ENCODE measurements at regions not wholly inside any gene's neighbourhood (a gene's known extent, or its start where the extent isn't known, plus 50 kb on each side); places are given as distances from the start of the nearest gene placed in this dataset.

DNA sequence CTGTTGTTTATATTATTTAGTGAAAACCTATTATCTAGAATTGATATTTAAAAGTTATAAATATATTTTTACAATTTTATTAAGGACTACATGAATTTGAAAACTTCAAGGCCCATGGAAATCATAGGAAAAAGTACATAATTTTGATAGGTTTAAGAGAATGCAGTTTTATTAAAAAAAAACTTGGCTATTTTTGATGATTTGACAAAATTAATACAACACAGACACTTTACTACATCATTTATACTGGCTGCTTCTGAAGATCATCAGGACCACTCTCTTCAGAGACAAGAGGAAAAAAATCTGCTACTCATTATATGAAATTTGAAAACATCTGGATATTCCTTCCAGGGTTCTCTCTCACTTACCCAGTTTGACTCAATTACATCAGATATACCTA, 637.7 kb downstream of the BCKDHB start:
- no peak overlapping the region for H3K18ac ChIP-seq (ENCODE audit: low read length)
- no peak overlapping the region for H2BK5ac ChIP-seq (ENCODE audit: low read length)
- no peak overlapping the region for H4K91ac ChIP-seq (ENCODE audit: low read depth, low read length, poor library complexity)
- no peak overlapping the region for H2AFZ ChIP-seq (ENCODE audit: low read length)
- H2BK120ac ChIP-seq (ENCODE audit: low read depth, low read length), result no peak overlapping the region
- H2AK5ac ChIP-seq (ENCODE audit: low read depth, low read length), result no peak overlapping the region
- no peak for DNase-seq (ENCODE audit: low spot score)
- H3K14ac ChIP-seq (ENCODE audit: low read length), result no peak overlapping the region
- no peak overlapping the region for H2BK15ac ChIP-seq (ENCODE audit: low read length)
- H4K8ac ChIP-seq (ENCODE audit: low read depth, low read length), result no peak overlapping the region
- H3K4me1 ChIP-seq (ENCODE audit: control insufficient read depth in 2 of 2, insufficient read depth in 1 of 2, low read depth in 1 of 2, low read length in 2 of 2), result no peaks in the 10 kb centered on the region
- no peaks in the 10 kb centered on the region for H3K9me3 ChIP-seq (replicated peaks in 1 of 2; ENCODE audit: control insufficient read depth in 2 of 2, insufficient read depth in 1 of 2, low read depth in 1 of 2, low read length in 2 of 2)
- no peaks in the 10 kb centered on the region for H3K27me3 ChIP-seq (ENCODE audit: control insufficient read depth in 3 of 3, insufficient read depth in 3 of 3, low read depth in 1 of 3, low read length in 3 of 3)
- H3K27ac ChIP-seq (replicated peaks; ENCODE audit: low read length), result no peak overlapping the region
- H3K79me1 ChIP-seq (ENCODE audit: low read depth, low read length), result no peaks in the 10 kb centered on the region
- no peak overlapping the region for H3K4me2 ChIP-seq (ENCODE audit: insufficient read depth, low read length, poor library complexity, severe bottlenecking)
- H3K4me3 ChIP-seq (ENCODE audit: low read length in 2 of 2), result no peak overlapping the region
- H2BK12ac ChIP-seq (ENCODE audit: low read length), result no peak overlapping the region
- H3K4ac ChIP-seq (ENCODE audit: low read length), result no peak overlapping the region
- H3K23ac ChIP-seq (ENCODE audit: low read depth, low read length, poor library complexity), result no peak overlapping the region
- H3K9ac ChIP-seq (ENCODE audit: low read depth, low read length, poor library complexity), result no peak overlapping the region
- no peaks in the 10 kb centered on the region for H3K36me3 ChIP-seq (replicated peaks in 1 of 2; ENCODE audit: control insufficient read depth in 2 of 2, insufficient read depth in 2 of 2, low read length in 2 of 2)

DNA sequence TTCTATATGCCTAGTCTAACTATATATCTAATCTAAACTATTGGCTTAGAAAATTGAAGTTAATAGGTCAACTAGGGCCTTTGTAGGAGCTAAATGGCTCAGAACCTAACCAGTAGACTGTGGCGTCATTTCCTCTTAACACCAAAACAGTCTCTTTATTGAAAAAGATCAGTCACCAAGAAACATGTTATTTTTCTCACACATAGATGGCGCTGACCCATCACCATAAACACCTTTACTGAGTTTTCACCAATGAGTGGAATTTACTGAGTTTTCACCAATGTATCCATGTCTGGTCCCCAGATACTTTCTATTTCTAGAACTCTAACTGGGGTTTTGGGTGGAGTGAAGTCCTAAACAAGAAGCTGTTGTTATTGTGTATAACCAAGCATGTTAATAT, 636.0 kb downstream of the BCKDHB start:
- H3K9me3 ChIP-seq (replicated peaks in 1 of 2; ENCODE audit: control insufficient read depth in 2 of 2, insufficient read depth in 1 of 2, low read depth in 1 of 2, low read length in 2 of 2), result no peaks in the 10 kb centered on the region
- no peak overlapping the region for H3K14ac ChIP-seq (ENCODE audit: low read length)
- H3K4ac ChIP-seq (ENCODE audit: low read length), result no peak overlapping the region
- no peak overlapping the region for H2BK12ac ChIP-seq (ENCODE audit: low read length)
- no peak overlapping the region for H2AFZ ChIP-seq (ENCODE audit: low read length)
- H3K9ac ChIP-seq (ENCODE audit: low read depth, low read length, poor library complexity), result no peak overlapping the region
- H3K4me2 ChIP-seq (ENCODE audit: insufficient read depth, low read length, poor library complexity, severe bottlenecking), result no peak overlapping the region
- no peak overlapping the region for H3K4me3 ChIP-seq (ENCODE audit: low read length in 2 of 2)
- H3K18ac ChIP-seq (ENCODE audit: low read length), result no peak overlapping the region
- WGBS, 2 donors (ENCODE audit: extremely low coverage in 2 of 2, insufficient read length in 2 of 2, insufficient replicate concordance in 1 of 2), result no CpG with 5 or more reads among the region's 2 CpGs
- H2AK5ac ChIP-seq (ENCODE audit: low read depth, low read length), result no peak overlapping the region
- DNase-seq (ENCODE audit: low spot score), result no peak
- no peak overlapping the region for H4K91ac ChIP-seq (ENCODE audit: low read depth, low read length, poor library complexity)
- no peak overlapping the region for H2BK15ac ChIP-seq (ENCODE audit: low read length)
- no peak overlapping the region for H3K23ac ChIP-seq (ENCODE audit: low read depth, low read length, poor library complexity)
- H2BK120ac ChIP-seq (ENCODE audit: low read depth, low read length), result no peak overlapping the region
- no peaks in the 10 kb centered on the region for H3K27me3 ChIP-seq (ENCODE audit: control insufficient read depth in 3 of 3, insufficient read depth in 3 of 3, low read depth in 1 of 3, low read length in 3 of 3)
- no peaks in the 10 kb centered on the region for H3K79me1 ChIP-seq (ENCODE audit: low read depth, low read length)
- H2BK5ac ChIP-seq (ENCODE audit: low read length), result no peak overlapping the region
- H3K36me3 ChIP-seq (replicated peaks in 1 of 2; ENCODE audit: control insufficient read depth in 2 of 2, insufficient read depth in 2 of 2, low read length in 2 of 2), result no peaks in the 10 kb centered on the region
- H3K4me1 ChIP-seq (ENCODE audit: control insufficient read depth in 2 of 2, insufficient read depth in 1 of 2, low read depth in 1 of 2, low read length in 2 of 2), result no peaks in the 10 kb centered on the region
- no peak overlapping the region for H3K27ac ChIP-seq (replicated peaks; ENCODE audit: low read length)
- no peak overlapping the region for H4K8ac ChIP-seq (ENCODE audit: low read depth, low read length)

DNA sequence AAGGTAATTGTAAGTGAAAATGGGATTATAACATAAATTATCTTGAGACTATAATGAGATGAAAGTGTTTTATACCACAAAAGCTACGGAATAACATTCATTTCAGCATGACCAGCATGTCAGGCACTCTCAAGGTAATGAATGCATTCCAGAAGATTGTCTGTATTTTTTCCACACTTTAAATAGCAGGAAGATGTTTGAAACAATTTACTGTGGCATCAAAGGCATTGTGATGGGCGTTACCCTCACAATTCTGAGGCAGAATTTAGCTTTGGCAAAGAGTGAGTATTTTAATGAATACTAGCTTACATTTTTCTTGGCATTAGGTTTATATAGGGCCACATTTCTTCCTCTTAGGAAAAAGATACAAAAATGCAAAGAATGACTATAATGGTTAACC, 627.2 kb downstream of the BCKDHB start:
- Histone ChIP-seq H2BK120ac (ENCODE audit: low read depth, low read length) (no peak overlapping the region), H3K4ac (ENCODE audit: low read length) (no peak overlapping the region), H2BK5ac (ENCODE audit: low read length) (no peak overlapping the region), H3K23ac (ENCODE audit: low read depth, low read length, poor library complexity) (no peak overlapping the region), H3K4me3 (ENCODE audit: low read length in 2 of 2) (no peak overlapping the region), H2BK15ac (ENCODE audit: low read length) (no peak overlapping the region), H3K27ac (replicated peaks; ENCODE audit: low read length) (no peak overlapping the region), H4K8ac (ENCODE audit: low read depth, low read length) (no peak overlapping the region), H3K14ac (ENCODE audit: low read length) (no peak overlapping the region), H4K91ac (ENCODE audit: low read depth, low read length, poor library complexity) (no peak overlapping the region), H3K4me2 (ENCODE audit: insufficient read depth, low read length, poor library complexity, severe bottlenecking) (no peak overlapping the region), H2AK5ac (ENCODE audit: low read depth, low read length) (no peak overlapping the region), H3K79me1 (ENCODE audit: low read depth, low read length) (no peaks in the 10 kb centered on the region), H3K18ac (ENCODE audit: low read length) (no peak overlapping the region), H2BK12ac (ENCODE audit: low read length) (no peak overlapping the region), H3K36me3 (replicated peaks in 1 of 2; ENCODE audit: control insufficient read depth in 2 of 2, insufficient read depth in 2 of 2, low read length in 2 of 2) (no peaks in the 10 kb centered on the region), H3K27me3 (ENCODE audit: control insufficient read depth in 3 of 3, insufficient read depth in 3 of 3, low read depth in 1 of 3, low read length in 3 of 3) (no peaks in the 10 kb centered on the region), H3K9me3 (replicated peaks in 1 of 2; ENCODE audit: control insufficient read depth in 2 of 2, insufficient read depth in 1 of 2, low read depth in 1 of 2, low read length in 2 of 2) (no peaks in the 10 kb centered on the region), H2AFZ (ENCODE audit: low read length) (no peak overlapping the region), H3K4me1 (ENCODE audit: control insufficient read depth in 2 of 2, insufficient read depth in 1 of 2, low read depth in 1 of 2, low read length in 2 of 2) (peaks cover 0 to 1% of the 10 kb centered on the region in 2 donors), H3K9ac (ENCODE audit: low read depth, low read length, poor library complexity) (no peak overlapping the region)
- no CpG with 5 or more reads among the region's 2 CpGs for WGBS, 2 donors (ENCODE audit: extremely low coverage in 2 of 2, insufficient read length in 2 of 2, insufficient replicate concordance in 1 of 2)
- DNase-seq (ENCODE audit: low spot score), result no peak

DNA sequence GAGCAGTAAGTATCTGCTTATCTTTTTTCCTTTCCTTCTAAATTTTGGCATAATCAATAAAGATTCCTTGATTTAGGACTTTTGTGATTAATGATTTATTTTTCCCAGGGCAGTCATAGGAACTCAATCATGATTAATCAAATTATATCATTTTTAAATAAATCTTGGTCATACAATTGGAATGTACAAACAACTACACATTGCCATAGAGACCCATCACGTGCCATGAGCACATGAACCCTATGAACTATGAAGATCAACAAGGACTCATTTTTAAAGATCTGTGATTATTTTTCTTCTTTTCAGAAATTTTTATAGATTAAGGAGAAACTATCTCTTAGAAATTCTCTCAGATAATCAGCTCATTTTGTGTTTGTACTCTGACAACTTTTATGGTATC, 622.4 kb downstream of the BCKDHB start:
- Histone ChIP-seq H3K36me3 (replicated peaks in 1 of 2; ENCODE audit: control insufficient read depth in 2 of 2, insufficient read depth in 2 of 2, low read length in 2 of 2) (no peaks in the 10 kb centered on the region), H3K4ac (ENCODE audit: low read length) (no peak overlapping the region), H2BK120ac (ENCODE audit: low read depth, low read length) (no peak overlapping the region), H3K79me1 (ENCODE audit: low read depth, low read length) (no peaks in the 10 kb centered on the region), H3K27me3 (ENCODE audit: control insufficient read depth in 3 of 3, insufficient read depth in 3 of 3, low read depth in 1 of 3, low read length in 3 of 3) (no peaks in the 10 kb centered on the region), H4K8ac (ENCODE audit: low read depth, low read length) (no peak overlapping the region), H2BK15ac (ENCODE audit: low read length) (no peak overlapping the region), H3K4me1 (ENCODE audit: control insufficient read depth in 2 of 2, insufficient read depth in 1 of 2, low read depth in 1 of 2, low read length in 2 of 2) (peaks cover 0 to 1% of the 10 kb centered on the region in 2 donors), H3K4me2 (ENCODE audit: insufficient read depth, low read length, poor library complexity, severe bottlenecking) (no peak overlapping the region), H4K91ac (ENCODE audit: low read depth, low read length, poor library complexity) (no peak overlapping the region), H2BK5ac (ENCODE audit: low read length) (no peak overlapping the region), H2AFZ (ENCODE audit: low read length) (no peak overlapping the region), H3K27ac (replicated peaks; ENCODE audit: low read length) (no peak overlapping the region), H3K18ac (ENCODE audit: low read length) (no peak overlapping the region), H3K14ac (ENCODE audit: low read length) (no peak overlapping the region), H3K9me3 (replicated peaks in 1 of 2; ENCODE audit: control insufficient read depth in 2 of 2, insufficient read depth in 1 of 2, low read depth in 1 of 2, low read length in 2 of 2) (no peaks in the 10 kb centered on the region), H3K23ac (ENCODE audit: low read depth, low read length, poor library complexity) (no peak overlapping the region), H3K9ac (ENCODE audit: low read depth, low read length, poor library complexity) (no peak overlapping the region), H2AK5ac (ENCODE audit: low read depth, low read length) (no peak overlapping the region), H3K4me3 (ENCODE audit: low read length in 2 of 2) (no peak overlapping the region), H2BK12ac (ENCODE audit: low read length) (no peak overlapping the region)
- no CpG with 5 or more reads among the region's 1 CpG for WGBS, 2 donors (ENCODE audit: extremely low coverage in 2 of 2, insufficient read length in 2 of 2, insufficient replicate concordance in 1 of 2)
- no peak for DNase-seq (ENCODE audit: low spot score)

Measured in neuronal stem cell (in vitro differentiated cells).